Esophagus squamous epithelium (tissue), 5 donors: ENCODE measurements at regions not wholly inside any gene's neighbourhood (a gene's known extent, or its start where the extent isn't known, plus 50 kb on each side); places are given as distances from the start of the nearest gene placed in this dataset.

Experiments
- DNase-seq: peaks from one replicate; lab custom pipeline; 2025; lab: John Stamatoyannopoulos, UW
- H3K27ac ChIP-seq, 4 donors: fragments of 200-600 bp; sonication (generic); one replicate each; pipeline ENCODE4 v1.5.1; 2016 to 2019; ENCODE audit warnings: mild to moderate bottlenecking in 1 of 4
- H3K27me3 ChIP-seq, 4 donors: fragments of 200-600 bp; sonication (generic); 1 replicate in 3 of 4; 2 replicates in 1 of 4; pipeline versions ENCODE4 v1.5.1 to v1.6.0; 2017 to 2021; ENCODE audit warnings: antibody characterized with exemption in 1 of 4
- H3K36me3 ChIP-seq, 3 donors: fragments of 200-600 bp; sonication (generic); one replicate each; pipeline ENCODE4 v1.5.1; 2016 to 2019
- H3K4me1 ChIP-seq, 3 donors: fragments of 200-600 bp; sonication (generic); one replicate each; pipeline ENCODE4 v1.5.1; 2017 to 2019
- H3K4me3 ChIP-seq, 4 donors: fragments of 200-600 bp; sonication (generic); 1 replicate in 3 of 4; 2 replicates in 1 of 4; pipeline ENCODE4 v1.5.1; 2016 to 2019; ENCODE audit warnings: mild to moderate bottlenecking in 2 of 4, moderate library complexity in 1 of 4
- H3K9me3 ChIP-seq, 3 donors: fragments of 200-600 bp; sonication (generic); one replicate each; pipeline ENCODE4 v1.5.1; 2016 to 2019
- POLR2A ChIP-seq, 4 donors: fragments of 450-650 bp; IDR thresholded peaks; one replicate each; pipeline ENCODE4 v1.6.1; 2017; ENCODE audit warnings: antibody characterized with exemption in 4 of 4, mild to moderate bottlenecking in 4 of 4, moderate library complexity in 3 of 4
- WGBS, 2 donors: methylation state at CpG; one replicate each; pipeline ENCODE4 v1.1.5; 2018; 5-methylcytosine and 5-hydroxymethylcytosine counted together
- intact Hi-C: fragments of 100-400 bp; cut with DNase I; formaldehyde crosslinking; loops from one replicate; pipeline ENCODE4 v1.15.0; 2022
- TF ChIP-seq, protein P1 (sequence below), 6 experiments: fragments of 450-650 bp in 4 of 6; fragments of 200-600 bp in 2 of 6; sonication (generic) in 2 of 6; IDR thresholded peaks; one replicate each; pipeline ENCODE4 v1.5.1; 2016 to 2019; ENCODE audit warnings: antibody characterized with exemption in 6 of 6, mild to moderate bottlenecking in 4 of 6, moderate library complexity in 4 of 6
- donor health status: DM: yes; HTN: yes; CAD: no.

- intact Hi-C loops: no loop called here
- no peak for DNase-seq
- peaks cover 0 to 3% (median 0%) of the 10 kb centered on the region in 3 donors for H3K4me1 ChIP-seq
- H3K36me3 ChIP-seq: no peaks in the 10 kb centered on the region
- H3K27me3 ChIP-seq: no peaks in the 10 kb centered on the region
- H3K4me3 ChIP-seq: no peak overlapping the region
- no peak for TF ChIP-seq POLR2A (IDR thresholded peaks at IDR 0.05)
- TF ChIP-seq, protein P1, sequence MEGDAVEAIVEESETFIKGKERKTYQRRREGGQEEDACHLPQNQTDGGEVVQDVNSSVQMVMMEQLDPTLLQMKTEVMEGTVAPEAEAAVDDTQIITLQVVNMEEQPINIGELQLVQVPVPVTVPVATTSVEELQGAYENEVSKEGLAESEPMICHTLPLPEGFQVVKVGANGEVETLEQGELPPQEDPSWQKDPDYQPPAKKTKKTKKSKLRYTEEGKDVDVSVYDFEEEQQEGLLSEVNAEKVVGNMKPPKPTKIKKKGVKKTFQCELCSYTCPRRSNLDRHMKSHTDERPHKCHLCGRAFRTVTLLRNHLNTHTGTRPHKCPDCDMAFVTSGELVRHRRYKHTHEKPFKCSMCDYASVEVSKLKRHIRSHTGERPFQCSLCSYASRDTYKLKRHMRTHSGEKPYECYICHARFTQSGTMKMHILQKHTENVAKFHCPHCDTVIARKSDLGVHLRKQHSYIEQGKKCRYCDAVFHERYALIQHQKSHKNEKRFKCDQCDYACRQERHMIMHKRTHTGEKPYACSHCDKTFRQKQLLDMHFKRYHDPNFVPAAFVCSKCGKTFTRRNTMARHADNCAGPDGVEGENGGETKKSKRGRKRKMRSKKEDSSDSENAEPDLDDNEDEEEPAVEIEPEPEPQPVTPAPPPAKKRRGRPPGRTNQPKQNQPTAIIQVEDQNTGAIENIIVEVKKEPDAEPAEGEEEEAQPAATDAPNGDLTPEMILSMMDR (IDR thresholded peaks at IDR 0.05): no peak
- H3K9me3 ChIP-seq: no peaks in the 10 kb centered on the region
- no peak overlapping the region for H3K27ac ChIP-seq
- 83 to 88% methylated on average over 6 of the region's 6 CpGs for WGBS, 2 donors
These were observed 142.6 kb upstream of the COPS8 start for GRCh38 chr2:236943068-236943467.

DNA sequence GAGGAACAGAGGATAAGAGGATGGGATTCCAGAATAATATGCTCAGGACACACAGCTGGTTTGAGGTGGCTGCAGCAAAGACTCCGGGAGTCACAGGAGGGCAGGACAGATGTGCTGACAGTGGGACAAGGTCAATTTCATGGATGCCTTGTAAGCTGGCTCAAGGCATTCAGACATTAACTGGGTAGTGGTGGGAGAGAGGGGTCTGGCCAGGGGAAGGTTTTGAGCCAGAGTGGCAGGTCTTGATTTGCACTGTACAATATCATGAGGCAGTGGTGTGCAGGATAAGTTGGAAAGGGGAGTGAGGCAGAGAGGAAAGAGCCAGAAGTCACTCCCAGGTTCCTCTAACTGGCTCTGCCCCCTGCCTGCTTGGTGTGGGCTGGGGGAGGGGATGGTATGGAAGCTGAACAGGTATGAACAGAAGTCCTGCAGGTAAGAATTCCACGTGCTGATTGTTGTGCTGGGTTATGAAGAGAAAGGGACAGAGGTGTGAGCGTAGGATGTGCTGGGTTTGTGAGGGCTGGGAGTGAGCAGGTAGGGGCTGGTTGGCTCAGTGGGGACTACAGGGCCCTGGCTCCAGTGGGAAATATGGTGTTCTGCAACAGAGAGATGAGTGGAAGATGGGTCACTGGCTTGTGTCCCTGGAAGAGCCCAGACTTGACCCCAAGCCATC, 141.7 kb upstream of the COPS8 start:
- no peaks in the 10 kb centered on the region for H3K9me3 ChIP-seq
- WGBS, 2 donors: 79 to 81% methylated on average over 3 of the region's 3 CpGs
- no peak overlapping the region for H3K27ac ChIP-seq
- peaks cover 0 to 3% (median 0%) of the 10 kb centered on the region in 3 donors for H3K4me1 ChIP-seq
- H3K27me3 ChIP-seq: no peaks in the 10 kb centered on the region
- no peaks in the 10 kb centered on the region for H3K36me3 ChIP-seq
- no peak for DNase-seq
- TF ChIP-seq POLR2A (IDR thresholded peaks at IDR 0.05): no peak
- TF ChIP-seq, protein P1 (IDR thresholded peaks at IDR 0.05): no peak
- H3K4me3 ChIP-seq: no peak overlapping the region
- intact Hi-C loops: no loop called here

- 90 to 96% methylated on average over 4 to 5 of the region's 7 CpGs for WGBS, 2 donors
- no peaks in the 10 kb centered on the region for H3K27me3 ChIP-seq
- no peak for DNase-seq
- no peak overlapping the region for H3K4me3 ChIP-seq
- no peaks in the 10 kb centered on the region for H3K9me3 ChIP-seq
- peaks cover 0 to 3% (median 0%) of the 10 kb centered on the region in 3 donors for H3K4me1 ChIP-seq
- H3K36me3 ChIP-seq: no peaks in the 10 kb centered on the region
- no peak for TF ChIP-seq POLR2A (IDR thresholded peaks at IDR 0.05)
- TF ChIP-seq, protein P1 (IDR thresholded peaks at IDR 0.05): no peak
- H3K27ac ChIP-seq: no peak overlapping the region
- intact Hi-C loops: no loop called here
These were observed 141.1 kb upstream of the COPS8 start for GRCh38 chr2:236944561-236944960.

GRCh38 chr2:236945431-236946016, 140.2 kb upstream of the COPS8 start:
- Histone ChIP-seq H3K27ac (no peak overlapping the region), H3K36me3 (no peaks in the 10 kb centered on the region), H3K9me3 (no peaks in the 10 kb centered on the region), H3K27me3 (no peaks in the 10 kb centered on the region), H3K4me1 (no peaks in the 10 kb centered on the region), H3K4me3 (no peak overlapping the region)
- DNase-seq: no peak
- intact Hi-C loops: no loop called here
- TF ChIP-seq POLR2A (IDR thresholded peaks at IDR 0.05): no peak
- TF ChIP-seq, protein P1 (IDR thresholded peaks at IDR 0.05): no peak
- WGBS, 2 donors: 68 to 89% methylated on average over 6 of the region's 6 CpGs

GRCh38 chr2:236946871-236947270, 138.8 kb upstream of the COPS8 start:
- no peak overlapping the region for H3K4me3 ChIP-seq
- peak overlapping the region in 2 of 4 donors; percentile 14 to 42 for H3K27ac ChIP-seq
- H3K4me1 ChIP-seq: no peaks in the 10 kb centered on the region
- no peaks in the 10 kb centered on the region for H3K36me3 ChIP-seq
- DNase-seq: no peak
- TF ChIP-seq POLR2A (IDR thresholded peaks at IDR 0.05): no peak
- TF ChIP-seq, protein P1 (IDR thresholded peaks at IDR 0.05): no peak
- 66 to 70% methylated on average over 4 of the region's 4 CpGs for WGBS, 2 donors
- no peaks in the 10 kb centered on the region for H3K27me3 ChIP-seq
- no peaks in the 10 kb centered on the region for H3K9me3 ChIP-seq
- intact Hi-C loops: no loop called here
